ENCODE measurements at regions not wholly inside any gene's neighbourhood (a gene's known extent, or its start where the extent isn't known, plus 50 kb on each side); places are given as distances from the start of the nearest gene placed in this dataset.

DNA sequence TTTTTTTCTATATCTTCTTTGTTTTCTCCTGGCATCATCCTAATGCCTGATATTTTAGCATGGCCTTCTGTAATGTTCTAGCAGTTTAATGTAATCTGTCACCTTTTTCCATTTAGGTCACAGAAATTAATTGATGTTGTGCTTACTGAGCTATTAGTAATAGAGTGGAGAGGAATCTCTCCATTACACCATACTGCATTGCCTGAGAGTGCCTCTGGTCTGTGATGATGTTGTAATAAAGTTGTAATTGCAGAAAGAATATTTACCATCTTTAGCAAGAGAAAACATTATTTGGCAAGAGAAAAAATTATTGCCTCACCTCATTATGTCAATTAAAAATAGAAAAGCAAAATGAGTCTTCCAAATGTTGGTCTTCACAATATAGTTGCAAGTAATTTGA lies 213.2 kb downstream of the KCNJ3 start:
- Histone ChIP-seq H2AK5ac (ENCODE audit: insufficient read length, low read length) (no peak overlapping the region), H3K4ac (ENCODE audit: low read depth, low read length) (no peak overlapping the region)
- DNase-seq: no peak

More for the DNA sequence above, 213.2 kb downstream of the KCNJ3 start:
- Histone ChIP-seq H3K18ac (ENCODE audit: insufficient read length, low read depth, low read length) (no peak overlapping the region), H3K23ac (ENCODE audit: insufficient read length, low read depth, low read length) (no peak overlapping the region), H3K4me1 (ENCODE audit: insufficient read depth, low read length) (no peaks in the 10 kb centered on the region), H2BK12ac (ENCODE audit: insufficient read length, low read depth, low read length) (no peak overlapping the region), H4K8ac (replicated peaks; ENCODE audit: insufficient read length, low read depth, low read length) (no peak overlapping the region), H3K4me2 (ENCODE audit: insufficient read depth, insufficient read length, low read length) (no peak overlapping the region), H3K23me2 (ENCODE audit: insufficient read length, low read depth, low read length, poor library complexity, severe bottlenecking) (no peaks in the 10 kb centered on the region), H3K79me2 (ENCODE audit: insufficient read depth, low read length) (no peaks in the 10 kb centered on the region), H3K9me3 (ENCODE audit: control insufficient read depth, low read depth, low read length) (no peaks in the 10 kb centered on the region), H2BK20ac (ENCODE audit: low read depth, low read length, poor library complexity, severe bottlenecking) (no peak overlapping the region), H4K91ac (ENCODE audit: insufficient read length, low read depth, low read length) (no peak overlapping the region), H3T11ph (ENCODE audit: low read length) (no peak overlapping the region), H2BK120ac (ENCODE audit: low read depth, low read length, poor library complexity, severe bottlenecking) (no peak overlapping the region), H4K20me1 (ENCODE audit: control insufficient read depth, insufficient read depth, insufficient read length) (no peaks in the 10 kb centered on the region), H4K5ac (ENCODE audit: insufficient read length, low read depth, low read length) (no peak overlapping the region), H3K27me3 (ENCODE audit: insufficient read depth, low read length) (no peaks in the 10 kb centered on the region), H3K14ac (ENCODE audit: insufficient read depth, low read length) (no peak overlapping the region), H3K9ac (ENCODE audit: extremely low read depth, insufficient read length, low read length) (no peak overlapping the region), H2AFZ (ENCODE audit: low read length) (no peak overlapping the region), H2BK5ac (ENCODE audit: insufficient read length, low read length) (no peak overlapping the region), H3K27ac (ENCODE audit: insufficient read length, low read depth, low read length) (no peak overlapping the region), H3K79me1 (ENCODE audit: insufficient read depth, low read depth, low read length, poor library complexity, severe bottlenecking) (no peaks in the 10 kb centered on the region), H3K56ac (ENCODE audit: insufficient read length, low read depth, low read length) (no peak overlapping the region), H2BK15ac (ENCODE audit: low read depth, low read length) (no peak overlapping the region)
- Mint-ChIP-seq H3K27ac (no peak overlapping the region), H3K9me3 (no peaks in the 10 kb centered on the region; a peak in 1 of 5 replicates), H3K4me3 (no peak overlapping the region), H3K4me1 (peaks cover 0 to 3% of the 10 kb centered on the region in 2 experiments; a peak in 2 of 4 replicates), H3K27me3 (ENCODE audit: low read depth) (no peaks in the 10 kb centered on the region), H3K36me3 (ENCODE audit: insufficient read depth in 1 of 3, low read depth in 3 of 3) (no peaks in the 10 kb centered on the region)
- TF ChIP-seq, protein P1, sequence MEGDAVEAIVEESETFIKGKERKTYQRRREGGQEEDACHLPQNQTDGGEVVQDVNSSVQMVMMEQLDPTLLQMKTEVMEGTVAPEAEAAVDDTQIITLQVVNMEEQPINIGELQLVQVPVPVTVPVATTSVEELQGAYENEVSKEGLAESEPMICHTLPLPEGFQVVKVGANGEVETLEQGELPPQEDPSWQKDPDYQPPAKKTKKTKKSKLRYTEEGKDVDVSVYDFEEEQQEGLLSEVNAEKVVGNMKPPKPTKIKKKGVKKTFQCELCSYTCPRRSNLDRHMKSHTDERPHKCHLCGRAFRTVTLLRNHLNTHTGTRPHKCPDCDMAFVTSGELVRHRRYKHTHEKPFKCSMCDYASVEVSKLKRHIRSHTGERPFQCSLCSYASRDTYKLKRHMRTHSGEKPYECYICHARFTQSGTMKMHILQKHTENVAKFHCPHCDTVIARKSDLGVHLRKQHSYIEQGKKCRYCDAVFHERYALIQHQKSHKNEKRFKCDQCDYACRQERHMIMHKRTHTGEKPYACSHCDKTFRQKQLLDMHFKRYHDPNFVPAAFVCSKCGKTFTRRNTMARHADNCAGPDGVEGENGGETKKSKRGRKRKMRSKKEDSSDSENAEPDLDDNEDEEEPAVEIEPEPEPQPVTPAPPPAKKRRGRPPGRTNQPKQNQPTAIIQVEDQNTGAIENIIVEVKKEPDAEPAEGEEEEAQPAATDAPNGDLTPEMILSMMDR (conservative IDR thresholded peaks at IDR 0.05): no peak

Data from H9 (cell line).